ENCODE measurements at regions not wholly inside any gene's neighbourhood (a gene's known extent, or its start where the extent isn't known, plus 50 kb on each side); places are given as distances from the start of the nearest gene placed in this dataset.

GRCh38 chr20:57947421-57948179 lies 237.8 kb upstream of the PMEPA1 start:
- peaks cover 0 to 4% (median 0%) of the 10 kb centered on the region in 5 donors for H3K4me1 ChIP-seq (ENCODE audit: control insufficient read depth in 5 of 5, insufficient read depth in 5 of 5, low read length in 5 of 5)
- peaks cover 0 to 3% (median 0%) of the 10 kb centered on the region in 5 donors for H3K9me3 ChIP-seq (ENCODE audit: control insufficient read depth in 5 of 5, low read length in 5 of 5)
- H3K27ac ChIP-seq (ENCODE audit: low read depth, low read length): no peak overlapping the region
- no peak overlapping the region for H3K9ac ChIP-seq (ENCODE audit: low read length in 5 of 5)
- no peaks in the 10 kb centered on the region for H3K36me3 ChIP-seq (ENCODE audit: control insufficient read depth in 5 of 5, insufficient read depth in 5 of 5, low read length in 5 of 5)
- no peak overlapping the region for H3K4me3 ChIP-seq (ENCODE audit: low read depth in 1 of 5, low read length in 5 of 5)
- H3K27me3 ChIP-seq (ENCODE audit: control insufficient read depth in 5 of 5, insufficient read depth in 4 of 5, low read length in 5 of 5): peaks cover 0 to 16% (median 0%) of the 10 kb centered on the region in 5 donors

- Histone ChIP-seq H3K27me3 (ENCODE audit: control insufficient read depth in 5 of 5, insufficient read depth in 4 of 5, low read length in 5 of 5) (peaks cover 0 to 14% (median 3%) of the 10 kb centered on the region in 5 donors), H3K4me1 (ENCODE audit: control insufficient read depth in 5 of 5, insufficient read depth in 5 of 5, low read length in 5 of 5) (peaks cover 0 to 4% (median 0%) of the 10 kb centered on the region in 5 donors), H3K9me3 (ENCODE audit: control insufficient read depth in 5 of 5, low read length in 5 of 5) (peaks cover 0 to 3% (median 0%) of the 10 kb centered on the region in 5 donors), H3K9ac (ENCODE audit: low read length in 5 of 5) (no peak overlapping the region), H3K36me3 (ENCODE audit: control insufficient read depth in 5 of 5, insufficient read depth in 5 of 5, low read length in 5 of 5) (no peaks in the 10 kb centered on the region), H3K4me3 (ENCODE audit: low read depth in 1 of 5, low read length in 5 of 5) (no peak overlapping the region), H3K27ac (ENCODE audit: low read depth, low read length) (no peak overlapping the region)
Observed at GRCh38 chr20:57946559-57947315, 236.9 kb upstream of the PMEPA1 start.

GRCh38 chr20:57944988-57945387 lies 235.2 kb upstream of the PMEPA1 start:
- H3K9me3 ChIP-seq (ENCODE audit: control insufficient read depth in 5 of 5, low read length in 5 of 5): peaks cover 0 to 3% (median 0%) of the 10 kb centered on the region in 5 donors
- no peak overlapping the region for H3K27ac ChIP-seq (ENCODE audit: low read depth, low read length)
- peaks cover 0 to 4% (median 0%) of the 10 kb centered on the region in 5 donors for H3K4me1 ChIP-seq (ENCODE audit: control insufficient read depth in 5 of 5, insufficient read depth in 5 of 5, low read length in 5 of 5)
- no peaks in the 10 kb centered on the region for H3K36me3 ChIP-seq (ENCODE audit: control insufficient read depth in 5 of 5, insufficient read depth in 5 of 5, low read length in 5 of 5)
- no peak overlapping the region for H3K9ac ChIP-seq (ENCODE audit: low read length in 5 of 5)
- H3K4me3 ChIP-seq (ENCODE audit: low read depth in 1 of 5, low read length in 5 of 5): no peak overlapping the region
- H3K27me3 ChIP-seq (ENCODE audit: control insufficient read depth in 5 of 5, insufficient read depth in 4 of 5, low read length in 5 of 5): peaks cover 0 to 10% (median 5%) of the 10 kb centered on the region in 5 donors

- Histone ChIP-seq H3K27ac (ENCODE audit: low read depth, low read length) (no peak overlapping the region), H3K4me3 (ENCODE audit: low read depth in 1 of 5, low read length in 5 of 5) (no peak overlapping the region), H3K4me1 (ENCODE audit: control insufficient read depth in 5 of 5, insufficient read depth in 5 of 5, low read length in 5 of 5) (peaks cover 0 to 4% (median 0%) of the 10 kb centered on the region in 5 donors), H3K9me3 (ENCODE audit: control insufficient read depth in 5 of 5, low read length in 5 of 5) (peaks cover 0 to 3% (median 0%) of the 10 kb centered on the region in 5 donors), H3K36me3 (ENCODE audit: control insufficient read depth in 5 of 5, insufficient read depth in 5 of 5, low read length in 5 of 5) (no peaks in the 10 kb centered on the region), H3K9ac (ENCODE audit: low read length in 5 of 5) (no peak overlapping the region), H3K27me3 (ENCODE audit: control insufficient read depth in 5 of 5, insufficient read depth in 4 of 5, low read length in 5 of 5) (peaks cover 0 to 10% (median 5%) of the 10 kb centered on the region in 5 donors)
Observed at GRCh38 chr20:57943950-57944349, 234.1 kb upstream of the PMEPA1 start.

GRCh38 chr20:57943291-57943690 lies 233.5 kb upstream of the PMEPA1 start:
- Histone ChIP-seq H3K27me3 (ENCODE audit: control insufficient read depth in 5 of 5, insufficient read depth in 4 of 5, low read length in 5 of 5) (peaks cover 0 to 8% (median 5%) of the 10 kb centered on the region in 5 donors), H3K4me3 (ENCODE audit: low read depth in 1 of 5, low read length in 5 of 5) (no peak overlapping the region)

GRCh38 chr20:57941604-57942381 lies 232.0 kb upstream of the PMEPA1 start:
- Histone ChIP-seq H3K36me3 (ENCODE audit: control insufficient read depth in 5 of 5, insufficient read depth in 5 of 5, low read length in 5 of 5) (no peaks in the 10 kb centered on the region), H3K4me3 (ENCODE audit: low read depth in 1 of 5, low read length in 5 of 5) (no peak overlapping the region), H3K27me3 (ENCODE audit: control insufficient read depth in 5 of 5, insufficient read depth in 4 of 5, low read length in 5 of 5) (peaks cover 0 to 5% (median 0%) of the 10 kb centered on the region in 5 donors), H3K27ac (ENCODE audit: low read depth, low read length) (no peak overlapping the region), H3K4me1 (ENCODE audit: control insufficient read depth in 5 of 5, insufficient read depth in 5 of 5, low read length in 5 of 5) (peaks cover 0 to 11% (median 0%) of the 10 kb centered on the region in 5 donors), H3K9ac (ENCODE audit: low read length in 5 of 5) (no peak overlapping the region), H3K9me3 (ENCODE audit: control insufficient read depth in 5 of 5, low read length in 5 of 5) (peaks cover 0 to 3% (median 0%) of the 10 kb centered on the region in 5 donors)

More at GRCh38 chr20:57943291-57943690, 233.5 kb upstream of the PMEPA1 start:
- Histone ChIP-seq H3K36me3 (ENCODE audit: control insufficient read depth in 5 of 5, insufficient read depth in 5 of 5, low read length in 5 of 5) (no peaks in the 10 kb centered on the region), H3K27ac (ENCODE audit: low read depth, low read length) (no peak overlapping the region), H3K9ac (ENCODE audit: low read length in 5 of 5) (no peak overlapping the region), H3K4me1 (ENCODE audit: control insufficient read depth in 5 of 5, insufficient read depth in 5 of 5, low read length in 5 of 5) (peaks cover 0 to 8% (median 2%) of the 10 kb centered on the region in 5 donors), H3K9me3 (ENCODE audit: control insufficient read depth in 5 of 5, low read length in 5 of 5) (peaks cover 0 to 3% (median 0%) of the 10 kb centered on the region in 5 donors)

- no peak overlapping the region for H3K9ac ChIP-seq (ENCODE audit: low read length in 5 of 5)
- H3K27ac ChIP-seq (ENCODE audit: low read depth, low read length): no peak overlapping the region
- peaks cover 0 to 3% (median 0%) of the 10 kb centered on the region in 5 donors for H3K9me3 ChIP-seq (ENCODE audit: control insufficient read depth in 5 of 5, low read length in 5 of 5)
- H3K4me1 ChIP-seq (ENCODE audit: control insufficient read depth in 5 of 5, insufficient read depth in 5 of 5, low read length in 5 of 5): peaks cover 0 to 11% (median 0%) of the 10 kb centered on the region in 5 donors
- peaks cover 0 to 5% (median 0%) of the 10 kb centered on the region in 5 donors for H3K27me3 ChIP-seq (ENCODE audit: control insufficient read depth in 5 of 5, insufficient read depth in 4 of 5, low read length in 5 of 5)
- H3K4me3 ChIP-seq (ENCODE audit: low read depth in 1 of 5, low read length in 5 of 5): no peak overlapping the region
- H3K36me3 ChIP-seq (ENCODE audit: control insufficient read depth in 5 of 5, insufficient read depth in 5 of 5, low read length in 5 of 5): no peaks in the 10 kb centered on the region
Observed at GRCh38 chr20:57940868-57941522, 231.2 kb upstream of the PMEPA1 start.

- Histone ChIP-seq H3K4me3 (ENCODE audit: low read depth in 1 of 5, low read length in 5 of 5) (no peak overlapping the region), H3K9me3 (ENCODE audit: control insufficient read depth in 5 of 5, low read length in 5 of 5) (peaks cover 0 to 3% (median 0%) of the 10 kb centered on the region in 5 donors), H3K36me3 (ENCODE audit: control insufficient read depth in 5 of 5, insufficient read depth in 5 of 5, low read length in 5 of 5) (no peaks in the 10 kb centered on the region), H3K4me1 (ENCODE audit: control insufficient read depth in 5 of 5, insufficient read depth in 5 of 5, low read length in 5 of 5) (peaks cover 0 to 11% (median 0%) of the 10 kb centered on the region in 5 donors), H3K27me3 (ENCODE audit: control insufficient read depth in 5 of 5, insufficient read depth in 4 of 5, low read length in 5 of 5) (peaks cover 0 to 5% (median 0%) of the 10 kb centered on the region in 5 donors), H3K27ac (ENCODE audit: low read depth, low read length) (no peak overlapping the region), H3K9ac (ENCODE audit: low read length in 5 of 5) (no peak overlapping the region)
Observed at GRCh38 chr20:57940376-57940775, 230.6 kb upstream of the PMEPA1 start.

- peaks cover 0 to 3% (median 0%) of the 10 kb centered on the region in 5 donors for H3K9me3 ChIP-seq (ENCODE audit: control insufficient read depth in 5 of 5, low read length in 5 of 5)
- peaks cover 0 to 11% (median 0%) of the 10 kb centered on the region in 5 donors for H3K4me1 ChIP-seq (ENCODE audit: control insufficient read depth in 5 of 5, insufficient read depth in 5 of 5, low read length in 5 of 5)
- no peak overlapping the region for H3K4me3 ChIP-seq (ENCODE audit: low read depth in 1 of 5, low read length in 5 of 5)
- peaks cover 0 to 5% (median 0%) of the 10 kb centered on the region in 5 donors for H3K27me3 ChIP-seq (ENCODE audit: control insufficient read depth in 5 of 5, insufficient read depth in 4 of 5, low read length in 5 of 5)
- no peaks in the 10 kb centered on the region for H3K36me3 ChIP-seq (ENCODE audit: control insufficient read depth in 5 of 5, insufficient read depth in 5 of 5, low read length in 5 of 5)
- no peak overlapping the region for H3K27ac ChIP-seq (ENCODE audit: low read depth, low read length)
- no peak overlapping the region for H3K9ac ChIP-seq (ENCODE audit: low read length in 5 of 5)
Observed at GRCh38 chr20:57939499-57939898, 229.7 kb upstream of the PMEPA1 start.

All from subcutaneous abdominal adipose tissue (tissue), 5 donors.